HG02981 (cell line): ENCODE measurements at regions not wholly inside any gene's neighbourhood (a gene's known extent, or its start where the extent isn't known, plus 50 kb on each side); places are given as distances from the start of the nearest gene placed in this dataset.
"Not testable (repeated sequence)": the region's sequence is repeated elsewhere in the genome, so short reads cannot be mapped to it uniquely, and the experiment has no call there.

Experiments used
- ATAC-seq: cut with Tn5 transposase; IDR thresholded peaks from one replicate; pipeline ENCODE4 v1.9.1; 2021; ENCODE audit warnings: mild to moderate bottlenecking, moderate library complexity; ENCODE audit not compliant: unreplicated experiment

DNA sequence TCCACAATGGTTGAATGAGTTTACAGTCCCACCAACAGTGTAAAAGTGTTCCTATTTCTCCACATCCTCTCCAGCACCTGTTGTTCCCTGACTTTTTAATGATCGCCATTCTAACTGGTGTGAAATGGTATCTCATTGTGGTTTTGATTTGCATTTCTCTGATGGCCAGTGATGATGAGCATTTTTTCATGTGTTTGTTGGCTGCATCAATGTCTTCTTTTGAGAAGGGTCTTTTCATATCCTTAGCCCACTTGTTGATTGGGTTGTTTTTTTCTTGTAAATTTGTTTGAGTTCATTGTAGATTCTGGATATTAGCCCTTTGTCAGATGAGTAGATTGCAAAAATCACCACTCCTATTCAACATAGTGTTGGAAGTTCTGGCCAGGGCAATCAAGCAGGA is 287.6 kb upstream of the RASGRP1 start:
- ATAC-seq: not testable (repeated sequence)

- no peak for ATAC-seq
These were observed 289.0 kb upstream of the RASGRP1 start for GRCh38 chr15:38853608-38854007.

DNA sequence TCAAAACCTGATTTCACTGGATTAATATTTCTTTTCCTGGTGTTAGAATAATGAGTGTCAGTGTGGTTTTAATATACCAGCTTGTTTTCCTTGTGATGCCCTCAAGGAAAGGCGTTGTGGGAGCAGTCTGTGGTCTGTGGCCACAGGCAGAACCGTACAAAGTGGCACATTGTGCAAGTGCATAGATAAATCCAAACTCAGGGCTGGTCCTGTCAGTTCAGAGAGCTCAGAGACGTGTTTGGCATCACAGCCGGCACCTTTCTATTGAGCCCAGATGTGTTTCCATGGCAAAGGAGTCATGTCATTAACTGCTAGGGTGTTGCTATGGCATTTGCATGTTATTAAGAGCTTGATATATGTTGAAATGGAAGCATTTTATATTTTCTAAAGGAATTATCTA is 289.9 kb upstream of the RASGRP1 start:
- no peak for ATAC-seq

DNA sequence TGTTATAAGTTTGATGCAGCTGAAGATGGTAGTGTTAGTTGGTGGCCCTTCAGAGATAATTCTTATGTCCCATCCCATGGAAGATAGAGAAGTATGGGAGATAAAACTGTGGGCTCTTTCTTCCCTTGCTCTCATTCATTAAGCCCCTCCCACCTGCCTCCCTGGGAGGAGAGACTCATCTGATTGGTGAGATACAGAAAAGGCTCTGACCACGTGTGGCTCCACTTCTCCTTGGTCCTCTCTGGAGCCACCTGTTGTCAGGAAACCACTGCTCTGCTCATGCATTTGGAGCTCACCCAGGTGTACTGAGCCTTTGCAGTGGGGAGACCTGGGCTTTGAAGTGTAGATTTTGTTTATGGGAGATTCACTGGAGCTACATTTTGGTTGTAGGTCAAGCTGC is 293.2 kb upstream of the RASGRP1 start:
- no peak for ATAC-seq

DNA sequence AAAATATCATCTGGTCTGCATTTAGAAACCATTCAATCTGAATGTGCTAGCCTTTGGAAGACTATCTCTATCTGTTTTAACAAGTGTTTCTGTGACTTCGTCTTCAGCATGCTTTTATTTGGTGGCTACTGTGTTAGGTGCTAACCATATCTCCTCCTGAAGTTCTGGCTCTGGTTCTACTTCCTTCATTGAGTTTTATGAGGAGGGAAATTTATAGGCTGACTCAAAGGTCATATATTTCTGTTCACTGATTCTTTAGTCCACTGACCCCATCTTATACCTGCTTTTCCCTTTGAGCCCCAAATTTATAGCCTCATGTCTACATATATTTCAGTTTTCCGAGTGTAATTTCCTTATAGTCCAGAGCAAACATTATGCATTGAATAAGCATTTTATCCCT is 295.0 kb upstream of the RASGRP1 start:
- ATAC-seq: no peak

- ATAC-seq: no peak
These were observed 295.6 kb upstream of the RASGRP1 start for GRCh38 chr15:38860253-38860652.

GRCh38 chr15:38860674-38861073 is 296.1 kb upstream of the RASGRP1 start:
- no peak for ATAC-seq

DNA sequence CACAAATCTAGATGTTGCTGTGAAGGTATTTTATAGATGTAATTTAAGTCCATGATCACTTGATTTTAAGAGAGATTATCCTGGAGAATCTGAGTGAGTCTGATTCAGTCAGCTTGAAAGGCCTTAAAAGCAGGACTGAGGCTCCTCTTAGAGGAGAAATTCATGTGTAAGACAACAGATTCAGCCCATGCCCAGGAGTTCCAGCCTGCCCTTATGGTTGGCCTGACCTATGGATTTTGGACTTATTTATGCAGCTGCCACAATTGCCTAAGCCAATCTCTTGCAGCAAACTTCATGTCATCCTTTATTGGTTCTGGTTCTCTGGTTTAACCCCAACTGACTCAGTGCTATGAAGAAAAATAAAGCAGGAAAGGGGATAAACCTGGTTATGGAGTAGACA is 296.5 kb upstream of the RASGRP1 start:
- ATAC-seq: no peak

GRCh38 chr15:38862099-38862498 is 297.5 kb upstream of the RASGRP1 start:
- no peak for ATAC-seq

DNA sequence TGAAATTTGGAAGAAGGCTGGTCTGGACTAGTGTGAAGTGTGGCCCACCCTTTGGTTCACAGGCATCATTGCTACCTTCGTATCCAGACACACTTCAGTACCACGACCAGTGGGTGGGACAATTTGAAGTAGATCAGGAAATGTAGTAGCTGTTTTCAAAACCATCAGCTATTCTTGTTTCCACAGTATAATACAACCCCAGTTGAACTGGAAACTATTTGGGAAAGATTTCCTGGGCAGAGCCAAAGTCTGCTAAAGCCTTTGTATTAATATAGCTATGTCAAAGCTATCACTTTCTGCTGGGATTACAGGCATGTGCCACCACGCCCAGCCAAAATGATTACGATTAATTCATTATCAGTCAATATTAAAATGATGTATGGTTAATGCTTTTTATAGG is 298.8 kb upstream of the RASGRP1 start:
- no peak for ATAC-seq

DNA sequence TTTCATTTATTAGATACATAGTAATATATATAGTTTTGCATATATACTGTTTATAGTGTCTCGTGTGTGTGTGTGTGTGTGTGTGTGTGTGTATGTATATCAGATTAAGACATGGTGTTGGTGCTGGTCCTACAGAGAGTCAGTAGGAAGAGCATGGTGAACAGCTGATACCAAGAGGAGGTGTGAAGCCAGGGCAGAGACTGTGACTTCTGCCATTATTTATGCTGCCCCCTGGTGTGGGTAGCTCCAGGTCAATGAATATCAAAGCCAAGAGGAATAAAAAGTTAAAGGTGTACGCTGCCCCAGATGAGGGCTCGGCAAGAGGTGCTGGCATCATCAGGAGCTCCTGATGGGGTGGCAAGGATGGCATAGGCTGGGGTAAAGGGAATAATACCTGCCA is 299.5 kb upstream of the RASGRP1 start:
- ATAC-seq: no peak

- ATAC-seq: no peak
These were observed 300.4 kb upstream of the RASGRP1 start for GRCh38 chr15:38864827-38865581.

DNA sequence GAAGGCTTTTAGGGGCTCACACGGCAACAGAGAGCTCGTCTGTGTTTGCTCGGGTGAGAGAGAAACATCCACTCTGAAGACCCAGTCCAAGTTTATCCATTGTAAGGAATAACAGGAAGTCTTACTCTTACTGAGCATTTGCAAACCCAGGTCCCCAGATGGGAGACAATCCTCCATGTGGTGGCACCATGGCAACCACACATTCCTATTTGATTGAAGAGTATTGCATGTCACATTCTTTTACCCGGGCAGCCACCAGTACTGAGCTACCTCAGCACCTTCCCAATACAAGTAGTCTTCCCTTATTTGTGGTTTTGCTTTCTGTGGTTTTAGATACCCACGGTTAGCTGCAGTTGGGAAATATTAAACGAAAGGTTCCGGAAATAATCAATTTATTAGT is 302.9 kb upstream of the RASGRP1 start:
- no peak for ATAC-seq

- ATAC-seq: no peak
These were observed 303.9 kb upstream of the RASGRP1 start for GRCh38 chr15:38868326-38869114.

- ATAC-seq: no peak
These were observed 307.0 kb upstream of the RASGRP1 start for GRCh38 chr15:38871638-38872037.

DNA sequence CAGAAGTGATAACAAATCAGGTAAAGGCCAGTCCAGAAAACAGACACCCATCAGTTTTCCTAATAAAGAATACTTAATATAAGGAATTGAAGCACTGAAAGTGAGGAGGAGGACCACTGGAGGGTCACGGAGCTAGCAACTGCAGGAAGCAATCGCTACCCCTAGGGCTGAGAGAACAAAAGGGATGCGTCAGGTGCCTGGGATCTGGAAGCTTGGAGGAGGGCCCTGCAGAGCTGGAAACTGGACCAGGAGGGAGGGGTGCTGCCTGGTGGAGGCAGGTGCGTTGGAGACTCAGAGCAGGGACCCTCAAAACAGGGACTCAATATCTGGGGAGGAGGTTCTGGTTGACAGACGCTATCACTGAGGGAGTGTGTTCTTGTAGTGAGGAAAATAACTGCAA is 308.1 kb upstream of the RASGRP1 start:
- no peak for ATAC-seq

GRCh38 chr15:38873158-38873557 is 308.5 kb upstream of the RASGRP1 start:
- no peak for ATAC-seq

- no peak for ATAC-seq
These were observed 309.9 kb upstream of the RASGRP1 start for GRCh38 chr15:38874464-38874863.

DNA sequence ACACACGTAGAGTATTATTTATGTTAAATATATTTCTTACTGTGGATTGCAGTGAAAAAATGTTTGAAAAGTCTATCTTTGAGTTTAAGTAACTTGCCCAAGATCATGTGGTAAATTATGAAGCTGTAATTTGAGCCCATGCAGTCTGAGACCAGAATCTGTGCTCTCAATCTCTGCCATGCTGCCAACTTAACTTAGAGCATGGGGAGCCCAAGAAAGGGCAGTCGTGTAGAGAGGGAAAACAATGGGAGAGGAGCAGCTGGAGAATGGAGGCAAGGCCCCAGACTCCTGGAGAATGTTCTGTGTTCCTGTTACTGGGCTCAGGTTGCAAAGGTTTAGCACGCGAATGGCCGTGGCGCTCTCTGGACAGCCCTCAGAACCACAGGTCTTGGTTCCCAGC is 311.6 kb upstream of the RASGRP1 start:
- ATAC-seq: no peak

DNA sequence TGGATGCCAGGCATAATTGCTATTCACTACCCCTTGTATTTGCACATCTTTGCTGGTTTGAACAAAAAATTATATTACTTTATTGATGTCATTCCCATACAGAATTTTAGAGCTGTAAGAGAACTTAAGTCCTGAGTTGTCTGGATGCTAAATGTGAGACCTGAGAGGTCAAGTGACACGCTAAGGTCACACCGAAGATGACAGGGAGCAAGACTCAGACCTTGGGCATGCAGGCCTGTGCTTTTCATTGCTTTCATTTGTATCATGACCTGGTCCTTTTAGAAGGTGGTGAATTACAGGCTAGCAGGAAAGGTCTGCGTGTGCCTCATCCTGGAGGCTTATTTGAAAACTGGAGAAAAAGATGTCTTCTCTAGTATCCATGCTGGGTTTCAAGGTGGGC is 312.0 kb upstream of the RASGRP1 start:
- ATAC-seq: no peak

DNA sequence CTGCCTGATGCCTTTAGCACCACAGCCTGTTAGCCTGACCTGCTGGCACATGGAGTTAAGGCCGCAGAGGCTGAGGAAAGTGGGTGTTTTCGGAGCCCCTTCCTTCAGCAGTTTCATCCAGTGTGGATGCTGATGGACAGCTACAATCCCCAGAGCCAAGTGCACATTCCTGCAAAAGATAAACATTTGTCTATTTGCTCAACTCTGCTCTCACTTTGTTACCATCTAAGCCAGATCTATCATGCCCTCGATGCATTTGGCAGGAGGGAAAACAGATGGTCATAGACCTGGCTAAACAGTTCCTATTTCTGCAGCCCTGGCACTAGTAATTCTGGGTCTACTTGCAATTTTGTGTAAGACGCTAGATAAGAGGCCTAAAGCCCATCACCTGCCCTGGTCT is 312.9 kb upstream of the RASGRP1 start:
- ATAC-seq: no peak

DNA sequence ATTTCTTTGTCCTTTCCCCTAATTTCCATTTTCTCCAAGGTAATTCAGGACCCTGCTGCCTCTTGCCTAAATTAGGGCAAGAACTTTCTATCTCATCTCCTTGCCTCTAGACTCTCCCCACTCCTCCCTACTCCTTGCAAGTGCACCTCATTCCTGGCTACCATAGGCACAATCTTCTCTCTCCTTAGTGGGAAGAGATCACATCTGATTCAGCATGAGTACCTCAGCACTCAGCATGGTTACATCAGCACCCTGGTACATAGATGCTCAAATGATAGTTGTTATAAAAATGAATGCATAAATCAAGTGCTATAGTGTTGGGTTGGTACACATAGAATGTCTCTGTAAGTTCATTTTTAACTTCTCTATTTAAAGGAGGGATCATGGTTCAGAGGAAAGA is 313.4 kb upstream of the RASGRP1 start:
- no peak for ATAC-seq
